ENCODE measurements at regions not wholly inside any gene's neighbourhood (a gene's known extent, or its start where the extent isn't known, plus 50 kb on each side); places are given as distances from the start of the nearest gene placed in this dataset.

GRCh38 chr10:91690996-91691676 lies 58.3 kb upstream of the PPP1R3C start:
- DNase-seq: no peak

DNA sequence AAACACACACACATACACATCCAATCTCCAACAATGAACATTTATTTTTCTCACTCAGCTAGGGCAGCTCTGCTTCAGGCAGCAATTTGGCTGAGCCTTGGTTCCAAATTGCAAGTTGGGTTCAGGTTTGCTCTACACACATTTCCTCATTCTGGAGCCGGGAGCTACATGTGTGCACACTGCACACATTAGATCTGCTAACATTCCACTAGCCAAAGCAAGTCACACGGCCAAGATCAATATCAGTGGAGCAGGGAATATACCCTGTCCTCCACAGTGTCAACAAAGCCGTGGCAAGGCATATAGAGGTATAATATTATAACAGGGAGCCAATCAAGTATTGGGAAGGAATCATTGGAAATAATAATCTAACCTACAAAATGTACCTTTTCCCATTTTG lies 57.5 kb upstream of the PPP1R3C start:
- DNase-seq: no peak

DNA sequence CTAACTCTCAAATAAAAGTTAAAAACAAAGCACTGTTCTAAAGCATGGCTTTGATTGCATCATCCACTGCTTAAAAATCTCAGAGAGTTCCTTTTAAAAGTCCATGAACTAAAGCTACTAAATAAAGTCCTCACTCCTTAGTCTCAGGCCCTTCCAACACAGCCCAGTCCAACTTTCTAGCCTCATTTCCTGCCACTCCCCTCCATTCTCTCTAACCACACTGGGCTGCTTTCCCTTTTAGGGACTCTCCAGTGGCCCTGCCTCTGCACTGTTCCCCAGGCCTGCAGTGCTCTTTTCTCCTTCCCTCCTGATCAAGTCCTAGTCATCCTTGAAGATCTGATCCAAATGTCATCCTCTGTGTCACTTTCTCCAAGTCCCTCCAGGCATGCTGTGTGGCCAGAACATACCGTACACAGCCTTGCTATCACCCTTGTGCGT lies 56.9 kb upstream of the PPP1R3C start:
- no peak for DNase-seq

DNA sequence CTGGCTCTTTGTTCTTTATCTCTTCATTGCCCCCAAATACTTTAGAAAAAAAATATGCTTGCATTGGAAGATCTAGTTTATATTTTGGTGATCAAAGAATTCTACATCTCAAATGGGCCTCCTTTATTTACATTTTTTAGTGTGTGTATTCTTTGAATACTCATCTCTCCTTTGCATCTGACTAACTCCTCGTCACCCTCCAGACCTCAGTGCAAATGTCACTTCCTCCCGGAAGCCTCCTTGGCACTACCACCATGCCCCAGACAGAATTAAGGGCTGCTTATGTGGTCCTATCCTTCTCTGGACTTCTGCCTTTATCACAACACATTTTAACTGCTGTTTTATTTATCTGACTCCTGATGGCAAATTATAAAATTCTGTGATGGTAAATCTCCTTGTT lies 52.0 kb upstream of the PPP1R3C start:
- no peak for DNase-seq

- no peak for DNase-seq
Observed at GRCh38 chr10:91683975-91684374, 51.1 kb upstream of the PPP1R3C start.

GRCh38 chr10:91682912-91683311 lies 50.0 kb upstream of the PPP1R3C start:
- DNase-seq: no peak

Measured in left kidney (tissue), 1 donor.